ENCODE measurements at regions not wholly inside any gene's neighbourhood (a gene's known extent, or its start where the extent isn't known, plus 50 kb on each side); places are given as distances from the start of the nearest gene placed in this dataset.

DNA sequence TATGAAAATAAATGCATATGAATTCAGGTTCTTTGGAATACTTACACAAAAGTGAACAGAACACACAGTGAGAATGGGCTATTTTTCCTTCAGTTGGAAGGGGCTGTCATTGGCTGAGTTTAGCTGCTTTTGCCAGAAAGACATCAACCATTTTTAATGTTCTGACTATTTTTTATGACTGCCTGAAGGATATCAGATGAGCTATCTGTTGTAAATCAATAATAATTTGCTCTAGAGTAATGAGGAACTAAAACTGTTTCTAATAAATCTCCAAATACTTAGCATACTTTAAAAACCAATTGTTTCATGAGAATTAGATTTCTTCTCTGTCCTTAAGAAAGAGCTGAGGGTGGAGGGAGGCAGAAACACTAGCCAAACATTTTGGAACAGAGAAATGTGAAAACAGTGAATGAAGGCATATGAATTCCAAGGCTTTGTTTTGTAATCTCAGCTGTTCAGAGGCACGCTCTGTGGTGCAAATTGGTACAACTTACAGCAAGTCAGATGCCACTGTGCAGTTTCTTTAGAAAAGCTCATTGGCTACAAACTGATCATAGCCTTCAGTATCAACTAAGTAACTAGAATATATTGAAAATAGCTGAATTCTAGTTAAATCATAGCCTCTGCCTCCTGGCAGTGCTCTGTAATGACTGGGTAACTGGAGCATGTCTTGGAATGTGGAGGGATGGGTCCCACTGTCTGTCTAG, 228.9 kb upstream of the JAG1 start:
- no peak for DNase-seq
- intact Hi-C loops (cut with DNase I), result no loop called here

DNA sequence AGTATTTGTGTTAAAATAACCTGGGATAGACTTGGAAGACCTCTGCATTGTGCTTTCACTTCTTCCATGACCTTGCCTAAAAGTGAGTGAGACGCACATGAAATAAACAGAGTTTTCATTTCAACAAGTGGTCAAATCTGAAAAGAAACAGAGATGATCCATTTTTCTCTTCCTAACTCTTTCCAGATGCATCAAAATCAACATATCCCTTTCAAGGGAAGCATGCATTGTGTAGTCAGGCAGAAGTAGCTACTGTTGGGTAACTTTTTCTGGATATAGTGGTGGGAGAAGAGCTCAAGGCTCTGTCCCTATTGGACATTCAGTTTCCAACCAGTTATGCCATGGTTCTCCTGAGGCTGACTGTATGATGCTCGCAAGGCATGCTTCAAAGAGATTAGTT, 233.0 kb upstream of the JAG1 start:
- DNase-seq, result no peak
- intact Hi-C loops (cut with DNase I), result no loop called here

DNA sequence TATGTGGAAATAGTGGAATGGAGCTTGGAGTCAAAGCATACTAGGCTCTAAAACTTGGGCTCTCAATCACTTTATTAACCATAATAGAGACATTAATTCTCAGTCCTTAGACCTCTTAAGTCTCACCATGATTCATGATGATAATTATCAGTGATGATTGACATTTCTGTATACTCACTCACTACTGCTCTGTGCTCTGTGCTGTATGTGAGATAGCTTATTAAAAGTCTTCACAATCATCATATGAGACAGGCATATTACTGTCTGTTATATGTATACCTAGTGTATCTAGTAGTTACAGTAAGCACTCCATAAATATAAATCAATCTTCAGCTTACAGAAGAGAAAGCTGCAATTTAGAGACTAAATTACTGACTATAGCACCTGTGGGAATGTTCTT, 236.0 kb upstream of the JAG1 start:
- intact Hi-C loops (cut with DNase I), result no loop called here

DNA sequence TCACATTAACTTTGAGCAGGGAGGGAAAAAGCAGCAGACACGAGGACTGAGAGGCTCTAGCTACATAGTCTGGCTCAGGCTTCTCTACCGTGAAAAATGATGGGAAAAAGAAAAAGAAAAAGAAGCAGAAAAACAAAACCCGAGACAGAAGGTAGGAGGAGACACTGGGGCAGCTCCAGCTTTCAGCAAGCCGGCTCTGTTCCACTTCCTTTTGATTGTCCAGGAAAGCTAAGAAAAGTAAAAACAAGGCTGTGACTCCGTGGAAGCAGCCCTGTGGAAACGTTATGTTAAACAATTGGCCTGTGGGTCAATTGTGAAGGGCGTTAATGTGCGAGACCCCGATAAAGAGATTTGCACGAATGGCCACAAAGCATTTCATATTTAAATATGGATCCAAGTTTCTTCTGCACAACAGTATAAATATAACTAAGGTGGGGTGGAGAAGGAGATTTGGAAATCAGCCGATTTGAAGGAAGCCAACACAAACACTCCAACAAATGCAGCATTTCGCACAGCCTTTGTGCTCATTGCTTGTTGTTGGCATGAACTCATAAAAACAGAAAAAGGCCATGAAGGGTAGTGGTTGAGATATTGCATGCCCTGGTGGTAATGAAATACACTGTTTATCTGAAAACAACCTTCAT, 236.9 kb upstream of the JAG1 start:
- no peak for DNase-seq
- intact Hi-C loops (cut with DNase I), result no loop called here

More for the DNA sequence above, 236.0 kb upstream of the JAG1 start:
- DNase-seq, result no peak

DNA sequence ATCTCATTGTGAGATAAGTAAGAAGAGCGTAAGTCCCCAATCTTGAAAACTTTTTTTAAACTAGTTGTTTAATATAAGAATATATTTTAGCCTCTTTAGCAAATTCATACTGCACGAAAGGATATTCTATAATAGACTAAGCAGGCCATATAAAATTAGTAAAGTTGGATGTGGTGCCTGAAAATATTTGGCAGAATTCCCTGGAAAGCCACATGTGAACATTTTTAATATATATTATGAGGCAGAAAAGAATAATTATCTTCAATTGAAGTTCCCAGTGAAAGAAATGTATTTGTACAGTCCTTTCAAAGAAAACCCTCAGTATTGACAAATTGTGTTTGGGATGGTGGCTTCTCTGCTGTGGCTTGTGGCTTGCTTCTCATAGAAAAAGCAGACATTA, 237.5 kb upstream of the JAG1 start:
- DNase-seq, result no peak
- intact Hi-C loops (cut with DNase I), result no loop called here

DNA sequence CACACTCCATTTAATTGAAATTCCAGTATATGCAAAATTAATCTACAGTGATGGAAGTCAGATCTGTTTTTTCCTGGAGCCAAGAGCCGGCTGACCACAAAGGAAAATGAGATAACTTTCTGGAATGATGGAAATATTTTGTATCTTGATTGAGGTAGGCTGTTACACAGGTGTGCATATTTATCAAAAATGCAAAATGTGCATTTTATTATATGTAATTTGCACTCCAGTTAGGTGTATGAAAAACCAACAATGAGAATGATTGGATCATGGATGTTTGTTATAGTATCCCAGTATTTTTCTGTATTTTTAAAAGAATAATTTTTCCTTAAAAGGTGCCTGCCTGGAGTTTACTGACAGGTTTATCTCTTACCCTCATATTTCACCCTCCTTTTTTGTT, 242.0 kb upstream of the JAG1 start:
- DNase-seq, result no peak
- intact Hi-C loops (cut with DNase I), result no loop called here

DNA sequence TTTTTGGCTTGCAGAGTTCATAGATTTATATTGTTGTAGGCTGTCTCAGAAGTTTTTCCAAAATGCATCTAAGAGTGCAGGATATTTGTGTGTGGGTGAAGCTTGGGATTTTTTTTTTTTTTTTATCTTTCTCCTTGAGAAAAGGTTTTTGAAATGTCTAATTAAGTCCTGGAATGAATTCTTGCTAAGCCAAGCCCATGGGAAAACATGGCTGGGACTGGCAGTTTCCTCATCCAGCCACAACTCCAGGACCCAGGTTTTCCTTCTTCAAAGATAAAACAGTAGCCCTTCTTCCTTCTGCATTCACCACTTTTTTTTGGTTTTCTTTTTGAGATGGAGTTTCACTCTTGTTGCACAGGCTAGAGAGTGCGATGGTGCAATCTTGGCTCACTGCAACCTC, 242.5 kb upstream of the JAG1 start:
- DNase-seq, result no peak
- intact Hi-C loops (cut with DNase I), result no loop called here

DNA sequence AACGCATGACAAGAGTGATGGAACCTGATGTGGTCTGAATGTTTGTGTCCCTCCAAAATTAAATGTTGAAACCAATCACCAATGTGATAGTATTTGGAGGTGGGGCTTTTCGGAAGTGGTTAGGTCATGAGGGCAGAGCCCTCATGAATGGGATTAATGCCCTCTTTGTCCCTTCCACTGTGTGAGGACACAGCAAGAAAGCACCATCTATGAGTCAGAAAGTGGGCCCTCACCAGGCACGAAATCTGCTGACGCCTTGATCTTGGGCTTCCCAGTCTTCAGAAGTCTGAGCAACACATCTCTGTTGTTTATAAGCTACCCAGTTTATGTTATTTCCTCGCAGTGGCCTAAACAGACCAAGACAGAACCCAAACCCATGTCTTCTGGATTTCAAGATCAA, 244.0 kb upstream of the JAG1 start:
- DNase-seq, result no peak
- intact Hi-C loops (cut with DNase I), result no loop called here

DNA sequence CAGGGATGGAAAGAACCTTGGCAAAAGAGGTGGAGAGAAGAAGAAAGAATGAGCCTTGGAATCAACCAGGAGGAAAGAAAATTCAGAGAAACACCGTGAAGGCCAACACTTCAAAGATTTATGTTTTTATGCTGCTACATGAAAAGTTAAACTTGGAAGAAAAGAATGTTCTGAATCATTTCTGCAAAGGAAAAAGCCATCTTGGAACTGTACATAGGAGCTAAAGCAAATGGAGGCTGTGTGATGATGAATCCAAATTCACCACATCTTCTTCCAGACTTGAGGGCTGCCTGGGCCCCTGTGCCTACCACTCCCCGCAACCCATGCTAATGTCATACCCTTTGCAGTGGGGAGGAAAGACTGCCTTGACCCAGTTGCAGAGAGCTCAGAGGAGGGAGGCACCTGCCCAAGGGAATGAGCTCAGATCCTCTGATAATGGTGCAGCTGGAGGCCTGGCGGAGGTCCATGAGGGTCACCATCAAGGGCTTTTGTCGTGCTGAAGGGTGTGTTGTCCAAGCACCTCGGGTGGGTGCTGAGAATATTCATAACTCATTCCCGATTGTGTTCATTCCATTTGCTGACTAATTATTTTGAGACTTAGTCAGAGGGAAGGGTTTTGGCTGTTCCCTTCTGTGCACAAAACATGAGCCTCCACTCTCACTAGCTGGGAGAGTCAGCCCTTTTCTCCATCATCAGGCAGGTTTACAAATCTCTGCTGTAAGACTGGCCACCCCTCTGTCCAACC, 245.8 kb upstream of the JAG1 start:
- no peak for DNase-seq
- intact Hi-C loops (cut with DNase I), result no loop called here

DNA sequence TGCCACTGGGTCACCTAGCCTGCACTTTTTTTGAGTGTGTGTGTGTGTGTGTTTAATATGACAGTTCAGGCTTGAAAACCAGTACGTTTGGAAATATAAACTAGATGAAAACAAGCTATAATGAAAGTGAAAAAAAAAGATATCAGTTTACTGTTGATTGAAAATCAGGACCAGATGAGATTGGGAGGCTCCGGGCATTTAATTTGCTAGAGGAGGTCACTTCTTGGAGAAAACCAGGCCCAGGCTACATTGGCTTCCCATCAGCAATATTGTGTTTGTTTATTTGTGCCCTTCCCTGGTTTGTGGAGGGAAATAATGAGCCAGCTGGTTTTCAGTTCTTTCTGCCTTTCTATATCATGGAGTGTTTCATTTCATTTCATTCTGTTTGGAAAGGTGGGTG, 246.6 kb upstream of the JAG1 start:
- DNase-seq, result no peak
- intact Hi-C loops (cut with DNase I), result no loop called here

DNA sequence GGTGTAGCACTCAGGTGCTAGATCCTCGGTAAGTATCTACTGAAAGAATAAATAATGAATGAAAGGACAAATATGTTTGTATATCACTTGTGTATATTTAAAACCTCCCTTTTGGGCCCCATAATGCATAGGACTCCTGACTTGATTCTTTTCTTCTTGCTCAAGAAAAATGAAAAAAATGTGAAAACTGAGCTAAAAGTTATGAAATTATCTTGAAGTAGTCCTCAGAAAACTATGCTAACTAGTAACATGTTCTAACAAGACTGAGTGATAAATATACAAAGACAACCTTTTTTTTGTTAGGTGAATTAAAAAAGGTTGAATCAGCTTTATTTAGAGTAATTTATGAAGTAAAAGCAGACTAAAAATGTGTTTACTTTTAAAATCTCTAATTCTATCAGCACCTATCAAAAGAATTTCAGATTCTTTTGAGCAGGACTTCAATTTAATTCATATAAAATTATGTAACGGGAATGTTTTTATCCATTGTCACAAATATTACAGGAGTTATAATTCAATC, 247.8 kb upstream of the JAG1 start:
- no peak for DNase-seq
- intact Hi-C loops (cut with DNase I), result no loop called here

DNA sequence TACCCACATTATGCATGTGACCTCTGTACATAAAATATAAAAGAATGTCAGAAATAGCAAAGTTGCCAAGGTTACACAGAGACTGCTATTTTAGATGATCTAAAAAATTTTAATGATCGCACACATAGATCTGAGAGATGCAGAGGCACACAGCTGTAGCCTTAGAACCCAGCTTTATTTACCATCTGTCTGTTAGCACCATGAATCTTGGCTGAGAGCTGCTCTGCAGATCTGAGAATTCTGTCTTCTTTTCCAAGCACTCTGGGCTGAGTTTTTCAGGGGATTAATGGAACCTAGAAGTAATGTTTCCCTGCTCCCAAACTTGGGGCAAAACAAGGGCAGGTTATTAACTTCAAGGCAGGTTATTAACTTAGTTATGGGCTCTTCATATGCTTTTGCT, 248.7 kb upstream of the JAG1 start:
- intact Hi-C loops (cut with DNase I), result no loop called here
- no peak for DNase-seq

DNA sequence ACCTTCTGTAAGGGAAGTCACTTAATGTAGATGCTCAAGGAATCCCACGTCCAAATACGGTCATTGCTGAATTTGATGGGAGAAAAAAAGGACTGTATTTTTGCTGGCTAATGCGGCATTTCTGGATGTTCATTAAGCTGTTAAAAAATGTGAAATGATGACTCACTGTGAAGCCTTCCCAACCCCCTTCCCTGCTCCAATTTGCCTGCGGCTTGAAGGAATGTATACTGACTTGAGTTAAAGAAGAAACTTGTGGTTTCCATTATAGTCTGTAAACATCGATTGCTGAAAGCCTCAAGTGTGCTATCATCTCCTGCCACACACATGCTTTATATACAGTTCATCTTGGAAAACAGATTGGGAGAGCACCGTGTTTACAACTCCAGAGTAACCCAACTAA, 249.1 kb upstream of the JAG1 start:
- DNase-seq, result no peak
- intact Hi-C loops (cut with DNase I), result no loop called here

DNA sequence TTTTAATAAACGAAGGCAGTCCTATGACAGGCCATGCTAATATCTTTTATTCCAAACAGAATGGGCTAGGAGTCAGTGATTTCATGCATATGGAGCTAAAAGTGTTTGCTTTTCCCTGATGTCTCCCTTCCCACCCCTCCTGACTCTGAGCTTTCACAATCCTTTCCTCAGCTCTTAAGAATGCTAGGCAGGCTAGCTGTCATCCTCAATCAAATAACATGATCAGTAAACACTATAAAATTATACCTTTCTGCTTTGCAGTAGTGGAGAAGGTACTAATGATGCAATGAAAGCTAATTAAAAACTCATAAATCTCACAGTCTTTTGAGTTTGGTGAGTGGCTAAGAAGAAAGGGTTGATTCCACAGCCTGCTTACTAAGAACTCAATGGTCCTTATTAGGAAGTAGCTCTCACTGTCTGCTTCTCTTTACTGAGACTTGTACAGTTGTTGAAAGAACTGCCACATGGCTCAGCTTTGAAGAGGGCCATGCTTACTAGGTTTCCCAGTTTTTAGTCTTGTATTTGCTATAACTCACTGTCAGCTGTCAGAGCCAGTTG, 250.9 kb upstream of the JAG1 start:
- DNase-seq, result no peak
- intact Hi-C loops (cut with DNase I), result no loop called here

DNA sequence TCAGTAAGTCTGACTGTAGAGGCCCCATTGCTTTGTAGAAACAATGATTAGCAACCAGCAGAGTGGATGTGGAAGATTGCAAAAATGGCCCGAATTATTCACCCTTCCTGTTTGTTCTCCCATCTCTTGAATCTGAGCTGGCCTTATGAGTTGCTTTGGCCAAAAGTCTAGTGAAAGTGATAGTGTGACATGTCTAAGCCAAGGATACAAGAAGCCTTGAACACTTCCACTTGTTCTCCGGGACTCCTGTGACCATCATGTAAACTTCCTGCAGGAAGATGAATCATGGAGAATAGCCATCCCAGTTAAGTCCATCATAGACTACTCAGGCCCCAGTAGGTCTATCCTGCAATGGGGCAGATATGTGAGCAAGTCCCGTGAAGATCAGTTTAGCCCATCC, 252.0 kb upstream of the JAG1 start:
- no peak for DNase-seq
- intact Hi-C loops (cut with DNase I), result no loop called here

DNA sequence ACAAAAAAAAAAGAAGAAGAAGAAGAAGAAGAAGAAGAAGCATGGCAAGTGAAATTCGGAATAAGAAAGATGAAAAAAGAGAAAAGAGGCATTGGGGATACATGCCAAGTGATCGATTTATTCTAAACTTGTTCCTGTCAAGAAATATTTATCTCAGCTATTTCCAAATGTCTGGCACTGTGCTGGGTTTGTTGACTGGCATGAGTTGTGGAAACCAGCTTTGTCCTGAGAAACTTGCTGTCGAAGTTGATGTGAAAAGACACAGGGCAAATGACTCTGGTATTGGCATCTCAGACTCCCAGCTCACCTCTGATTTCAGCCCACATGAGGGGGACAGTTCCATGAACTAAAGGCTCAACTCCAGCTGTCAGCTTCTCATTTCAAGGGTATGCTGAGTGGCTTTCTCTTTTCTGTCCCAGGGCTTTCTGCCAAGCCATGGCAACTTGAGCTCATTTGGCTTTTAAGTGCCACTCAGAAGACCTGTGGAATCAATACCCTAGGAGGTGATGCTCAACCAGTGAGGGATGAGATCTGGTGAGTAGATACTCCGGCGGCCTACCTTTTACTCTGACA, 253.3 kb upstream of the JAG1 start:
- DNase-seq, result no peak
- intact Hi-C loops (cut with DNase I), result no loop called here

DNA sequence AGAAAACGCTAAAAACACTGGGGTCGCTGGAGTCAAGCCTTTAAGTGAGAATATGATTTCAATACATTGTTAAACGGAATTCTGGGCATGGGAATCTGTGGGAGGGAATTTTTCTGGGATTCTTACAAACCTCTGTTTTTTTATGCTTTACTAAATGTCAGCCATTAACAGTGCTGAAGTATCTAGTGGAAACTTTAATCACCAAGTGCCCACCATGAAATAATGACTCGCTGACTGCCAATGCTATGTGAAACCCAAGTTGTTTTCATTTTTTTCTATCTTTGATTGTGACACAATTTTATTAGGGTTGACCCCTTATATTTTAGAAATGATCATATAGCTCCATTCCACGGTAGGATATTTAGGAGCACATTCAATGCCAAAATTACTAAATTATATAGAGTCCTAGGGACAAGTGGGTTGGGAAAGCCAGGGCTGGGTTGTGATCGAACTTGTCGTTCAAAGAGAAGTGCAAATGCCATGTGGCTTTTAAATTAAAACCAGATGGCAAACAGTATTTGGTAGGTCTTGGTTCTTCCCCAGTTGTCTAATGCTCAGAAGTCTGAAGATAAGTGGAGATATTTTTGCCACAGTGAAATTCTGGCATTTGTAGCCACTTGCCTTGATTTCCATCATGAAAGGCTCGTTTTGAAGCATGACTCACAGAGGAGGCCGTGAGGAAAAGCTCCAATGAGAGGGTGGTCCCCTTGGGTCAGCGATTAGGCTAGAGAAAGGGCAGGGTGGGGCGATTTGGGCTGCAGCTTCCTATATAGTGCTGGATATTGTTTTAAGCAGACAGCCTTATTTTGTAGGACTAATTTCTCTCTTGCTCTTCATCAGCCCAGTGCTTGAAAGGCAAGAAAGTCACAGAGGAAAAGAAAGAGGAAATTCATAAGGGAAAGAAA, 254.4 kb upstream of the JAG1 start:
- DNase-seq, result no peak
- intact Hi-C loops (cut with DNase I), result no loop called here

DNA sequence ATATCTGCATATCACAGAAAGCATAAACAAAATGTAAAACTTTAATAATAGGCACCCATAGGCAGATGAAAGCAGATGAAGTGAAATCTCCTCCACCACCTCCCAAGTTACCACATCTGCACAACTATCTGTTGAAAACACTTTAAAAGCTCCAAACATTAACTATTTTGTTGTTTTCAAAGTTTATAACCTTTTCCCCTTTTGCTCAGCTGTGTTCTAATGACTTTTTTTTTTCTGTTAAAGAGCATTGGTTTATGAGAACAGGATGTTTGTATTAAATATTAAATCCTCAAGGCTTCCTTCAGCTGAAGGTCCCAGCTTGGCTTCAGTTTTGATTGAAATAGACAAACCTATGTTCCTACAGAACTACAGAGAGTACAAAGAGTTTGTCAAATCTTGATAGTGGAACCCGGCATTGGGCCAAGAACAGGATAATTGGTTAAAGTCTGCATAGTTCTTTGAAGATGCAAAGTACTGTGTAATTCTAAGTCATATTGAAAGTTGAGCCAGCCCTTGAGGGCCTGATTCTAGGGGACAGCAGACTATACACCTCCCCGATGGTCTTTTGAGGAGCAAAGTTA, 255.1 kb upstream of the JAG1 start:
- intact Hi-C loops (cut with DNase I), result no loop called here
- no peak for DNase-seq
